ENCODE measurements at regions not wholly inside any gene's neighbourhood (a gene's known extent, or its start where the extent isn't known, plus 50 kb on each side); places are given as distances from the start of the nearest gene placed in this dataset.

- Histone ChIP-seq H3K36me3 (ENCODE audit: insufficient read depth, low read length) (no peaks in the 10 kb centered on the region), H3K9me2 (ENCODE audit: insufficient read depth, low read length) (no peaks in the 10 kb centered on the region), H4K20me1 (ENCODE audit: insufficient read depth) (no peaks in the 10 kb centered on the region), H2AFZ (ENCODE audit: low read depth, low read length) (no peak overlapping the region), H3K9me3 (ENCODE audit: low read length) (no peaks in the 10 kb centered on the region), H3K4me2 (ENCODE audit: low read length) (no peak overlapping the region), H3K9ac (ENCODE audit: low read length) (no peak overlapping the region), H3F3A (ENCODE audit: insufficient read depth, low read length, poor library complexity, severe bottlenecking) (no peaks in the 10 kb centered on the region), H3K27ac (ENCODE audit: low read length) (no peak overlapping the region), H3K4me3 (ENCODE audit: low read length) (no peak overlapping the region), H3K27me3 (ENCODE audit: insufficient read depth, low read depth, low read length) (no peaks in the 10 kb centered on the region), H3K79me2 (replicated peaks; ENCODE audit: insufficient read depth, low read length) (no peaks in the 10 kb centered on the region)
- TF ChIP-seq CTCF (IDR thresholded peaks at IDR 0.05; ENCODE audit: poor library complexity, severe bottlenecking) (no peak), SMC3 (conservative IDR thresholded peaks at IDR 0.05; ENCODE audit: poor library complexity) (no peak), RAD21 (conservative IDR thresholded peaks at IDR 0.05) (no peak), EZH2 (IDR thresholded peaks at IDR 0.05; ENCODE audit: borderline replicate concordance, insufficient read depth, low read length, poor library complexity, severe bottlenecking) (no peak)
- TF ChIP-seq, protein P1, sequence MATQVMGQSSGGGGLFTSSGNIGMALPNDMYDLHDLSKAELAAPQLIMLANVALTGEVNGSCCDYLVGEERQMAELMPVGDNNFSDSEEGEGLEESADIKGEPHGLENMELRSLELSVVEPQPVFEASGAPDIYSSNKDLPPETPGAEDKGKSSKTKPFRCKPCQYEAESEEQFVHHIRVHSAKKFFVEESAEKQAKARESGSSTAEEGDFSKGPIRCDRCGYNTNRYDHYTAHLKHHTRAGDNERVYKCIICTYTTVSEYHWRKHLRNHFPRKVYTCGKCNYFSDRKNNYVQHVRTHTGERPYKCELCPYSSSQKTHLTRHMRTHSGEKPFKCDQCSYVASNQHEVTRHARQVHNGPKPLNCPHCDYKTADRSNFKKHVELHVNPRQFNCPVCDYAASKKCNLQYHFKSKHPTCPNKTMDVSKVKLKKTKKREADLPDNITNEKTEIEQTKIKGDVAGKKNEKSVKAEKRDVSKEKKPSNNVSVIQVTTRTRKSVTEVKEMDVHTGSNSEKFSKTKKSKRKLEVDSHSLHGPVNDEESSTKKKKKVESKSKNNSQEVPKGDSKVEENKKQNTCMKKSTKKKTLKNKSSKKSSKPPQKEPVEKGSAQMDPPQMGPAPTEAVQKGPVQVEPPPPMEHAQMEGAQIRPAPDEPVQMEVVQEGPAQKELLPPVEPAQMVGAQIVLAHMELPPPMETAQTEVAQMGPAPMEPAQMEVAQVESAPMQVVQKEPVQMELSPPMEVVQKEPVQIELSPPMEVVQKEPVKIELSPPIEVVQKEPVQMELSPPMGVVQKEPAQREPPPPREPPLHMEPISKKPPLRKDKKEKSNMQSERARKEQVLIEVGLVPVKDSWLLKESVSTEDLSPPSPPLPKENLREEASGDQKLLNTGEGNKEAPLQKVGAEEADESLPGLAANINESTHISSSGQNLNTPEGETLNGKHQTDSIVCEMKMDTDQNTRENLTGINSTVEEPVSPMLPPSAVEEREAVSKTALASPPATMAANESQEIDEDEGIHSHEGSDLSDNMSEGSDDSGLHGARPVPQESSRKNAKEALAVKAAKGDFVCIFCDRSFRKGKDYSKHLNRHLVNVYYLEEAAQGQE (IDR thresholded peaks at IDR 0.05; ENCODE audit: borderline replicate concordance): no peak
Measured at GRCh38 chr10:47053081-47053798, 142.0 kb downstream of the PTPN20 start.

- Histone ChIP-seq H3K27ac (ENCODE audit: low read length) (no peak overlapping the region), H3K9me2 (ENCODE audit: insufficient read depth, low read length) (no peaks in the 10 kb centered on the region), H3K4me3 (ENCODE audit: low read length) (no peak overlapping the region), H2AFZ (ENCODE audit: low read depth, low read length) (no peak overlapping the region), H3K9ac (ENCODE audit: low read length) (no peak overlapping the region), H3K27me3 (ENCODE audit: insufficient read depth, low read depth, low read length) (no peaks in the 10 kb centered on the region), H3F3A (ENCODE audit: insufficient read depth, low read length, poor library complexity, severe bottlenecking) (no peaks in the 10 kb centered on the region), H3K79me2 (replicated peaks; ENCODE audit: insufficient read depth, low read length) (no peaks in the 10 kb centered on the region), H3K4me2 (ENCODE audit: low read length) (no peak overlapping the region), H3K9me3 (ENCODE audit: low read length) (no peaks in the 10 kb centered on the region), H4K20me1 (ENCODE audit: insufficient read depth) (no peaks in the 10 kb centered on the region), H3K36me3 (ENCODE audit: insufficient read depth, low read length) (no peaks in the 10 kb centered on the region)
- TF ChIP-seq, protein P1 (IDR thresholded peaks at IDR 0.05; ENCODE audit: borderline replicate concordance): no peak
- TF ChIP-seq RAD21 (conservative IDR thresholded peaks at IDR 0.05) (no peak), SMC3 (conservative IDR thresholded peaks at IDR 0.05; ENCODE audit: poor library complexity) (no peak), MXI1 (conservative IDR thresholded peaks at IDR 0.05; ENCODE audit: poor library complexity, severe bottlenecking) (no peak), CTCF (IDR thresholded peaks at IDR 0.05; ENCODE audit: poor library complexity, severe bottlenecking) (no peak), TAF1 (IDR thresholded peaks at IDR 0.05; ENCODE audit: low read depth) (no peak), POLR2AphosphoS5 (IDR thresholded peaks at IDR 0.05) (no peak), EZH2 (IDR thresholded peaks at IDR 0.05; ENCODE audit: borderline replicate concordance, insufficient read depth, low read length, poor library complexity, severe bottlenecking) (no peak), EP300 (conservative IDR thresholded peaks at IDR 0.05; ENCODE audit: poor library complexity, severe bottlenecking) (no peak)
Measured at GRCh38 chr10:47054974-47055373, 143.7 kb downstream of the PTPN20 start.

Measured in neural cell (in vitro differentiated cells).